ENCODE measurements at regions not wholly inside any gene's neighbourhood (a gene's known extent, or its start where the extent isn't known, plus 50 kb on each side); places are given as distances from the start of the nearest gene placed in this dataset.

DNA sequence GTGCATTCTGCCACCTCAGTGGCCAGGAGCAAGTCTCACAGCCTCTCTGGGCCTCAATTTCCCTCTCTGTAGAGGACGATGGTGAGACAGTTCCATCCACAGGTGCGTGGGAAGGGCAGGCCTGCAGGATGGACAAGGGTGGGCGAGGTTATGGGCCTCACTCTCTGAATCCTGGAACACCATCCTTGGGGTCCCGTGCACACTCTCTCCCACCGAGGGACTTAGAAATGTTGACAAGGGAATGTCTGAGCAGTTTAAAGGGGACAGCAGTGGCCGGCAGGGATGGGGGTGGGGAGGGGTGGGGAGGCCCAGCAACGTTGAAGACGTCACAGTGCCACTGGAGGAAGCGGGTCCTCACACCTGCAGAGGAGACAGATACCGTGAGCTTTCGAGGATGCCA is 111.5 kb downstream of the FOXL3 start:
- POLR2A ChIA-PET: no interaction called here
- CTCF ChIA-PET: no interaction called here
- Histone ChIP-seq H3K27ac (ENCODE audit: low read depth, low read length) (no peak overlapping the region), H3K4me3 (ENCODE audit: low read length) (no peak overlapping the region), H3K36me3 (ENCODE audit: insufficient read depth, low read length) (no peaks in the 10 kb centered on the region), H3K9me3 (ENCODE audit: low read length) (no peaks in the 10 kb centered on the region), H3K27me3 (ENCODE audit: insufficient read depth, low read length, poor library complexity, severe bottlenecking) (no peaks in the 10 kb centered on the region), H3K4me1 (ENCODE audit: insufficient read depth, low read length) (no peaks in the 10 kb centered on the region)
- Mint-ChIP-seq H3K9me3 (peaks cover 15 to 34% (median 28%) of the 10 kb centered on the region in 5 donors), H3K27ac (no peak overlapping the region), H3K36me3 (peaks cover 0 to 22% (median 3%) of the 10 kb centered on the region in 3 donors), H3K4me1 (no peaks in the 10 kb centered on the region), H3K4me3 (no peak overlapping the region), H3K27me3 (peaks cover 25 to 42% of the 10 kb centered on the region in 2 donors)
- no peak for DNase-seq

DNA sequence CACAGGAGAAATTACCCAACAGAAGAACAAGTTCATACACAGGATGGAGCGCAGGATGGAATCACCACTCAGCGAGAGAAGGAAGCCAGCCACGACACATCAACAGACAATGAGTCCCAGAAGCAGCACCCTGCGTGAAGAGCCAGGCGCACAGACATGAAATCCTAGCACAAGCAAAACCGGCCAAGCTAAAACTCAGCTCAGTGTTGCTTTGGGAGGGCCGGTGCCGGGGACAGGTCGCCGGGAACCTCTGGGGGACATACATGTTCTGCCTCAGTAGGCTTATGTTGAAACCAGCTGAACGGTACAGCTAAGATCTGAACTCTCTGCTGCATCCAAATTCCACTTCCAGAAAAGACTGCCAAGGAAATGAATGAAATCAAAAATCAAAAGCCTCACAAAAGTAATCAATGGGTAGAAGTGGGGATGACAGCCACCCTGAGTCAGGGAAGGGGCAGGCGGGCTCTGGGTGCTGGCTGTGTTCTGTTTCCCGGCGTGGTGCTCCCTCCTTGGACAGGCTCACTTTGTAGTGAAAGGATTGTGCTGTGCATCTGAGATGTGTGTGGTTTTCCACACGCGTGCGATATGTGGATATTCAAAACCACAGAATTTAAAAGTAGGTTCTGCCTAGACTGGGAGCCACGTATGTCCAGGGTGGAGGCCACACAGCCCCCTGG is 114.7 kb downstream of the PDGFA start:
- H3K36me3 ChIP-seq (ENCODE audit: insufficient read depth, low read length): no peaks in the 10 kb centered on the region
- POLR2A ChIA-PET: no interaction called here
- no peaks in the 10 kb centered on the region for H3K36me3 Mint-ChIP-seq
- peaks cover 0 to under 1% (median 0%) of the 10 kb centered on the region in 5 donors for H3K9me3 Mint-ChIP-seq
- H3K27me3 Mint-ChIP-seq: peaks cover 14 to 44% of the 10 kb centered on the region in 2 donors
- H3K27ac ChIP-seq (ENCODE audit: low read depth, low read length): no peak overlapping the region
- H3K27me3 ChIP-seq (ENCODE audit: insufficient read depth, low read length, poor library complexity, severe bottlenecking): no peaks in the 10 kb centered on the region
- H3K4me1 ChIP-seq (ENCODE audit: insufficient read depth, low read length): no peaks in the 10 kb centered on the region
- no peak overlapping the region for H3K27ac Mint-ChIP-seq
- H3K9me3 ChIP-seq (ENCODE audit: low read length): no peaks in the 10 kb centered on the region
- no peak overlapping the region for H3K4me3 ChIP-seq (ENCODE audit: low read length)
- no peaks in the 10 kb centered on the region for H3K4me1 Mint-ChIP-seq
- CTCF ChIA-PET: no interaction called here
- H3K4me3 Mint-ChIP-seq: no peak overlapping the region
- peak in 1 of 5 donors; percentile 40 for DNase-seq

DNA sequence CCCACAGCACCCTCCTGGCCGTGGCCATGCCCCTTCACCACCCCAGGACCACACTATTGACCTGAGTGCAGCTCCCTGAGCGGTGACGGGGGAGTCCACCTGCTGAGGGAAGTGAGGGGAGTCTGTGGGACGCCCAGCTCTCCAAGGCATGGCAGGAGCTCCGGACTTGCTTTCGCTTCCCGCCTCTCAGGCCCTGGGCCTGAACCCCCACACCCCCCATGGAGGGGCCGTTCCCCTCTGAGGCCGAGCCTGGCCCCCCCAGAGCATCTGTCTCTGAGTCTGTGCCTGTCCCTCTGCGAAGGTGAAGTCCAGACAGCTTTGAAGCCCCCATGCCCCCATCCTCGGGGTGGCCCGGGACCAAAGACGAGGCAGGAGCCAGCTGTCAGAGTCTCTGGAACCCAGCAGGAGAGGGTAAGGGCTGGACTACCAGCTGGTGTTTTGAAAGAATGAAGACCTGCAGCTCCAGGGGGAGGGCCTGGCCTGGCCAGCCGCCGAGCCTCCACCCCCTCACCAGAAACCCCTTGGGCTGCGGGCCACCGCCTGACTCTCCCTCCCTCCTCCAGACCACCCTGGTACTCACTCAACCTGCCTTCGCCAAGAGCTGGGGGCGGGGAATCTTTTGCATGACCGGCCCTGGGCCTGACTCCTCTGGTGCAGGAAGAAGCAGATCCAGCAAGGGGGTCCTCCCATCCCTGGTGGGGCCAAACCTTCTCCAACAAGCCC is 114.0 kb downstream of the PDGFA start:
- CTCF ChIA-PET: no interaction called here
- Mint-ChIP-seq H3K27ac (no peak overlapping the region), H3K9me3 (no peaks in the 10 kb centered on the region), H3K27me3 (peaks cover 13 to 38% of the 10 kb centered on the region in 2 donors), H3K4me3 (no peak overlapping the region), H3K36me3 (no peaks in the 10 kb centered on the region), H3K4me1 (no peaks in the 10 kb centered on the region)
- Histone ChIP-seq H3K9me3 (ENCODE audit: low read length) (no peaks in the 10 kb centered on the region), H3K27ac (ENCODE audit: low read depth, low read length) (no peak overlapping the region), H3K4me1 (ENCODE audit: insufficient read depth, low read length) (no peaks in the 10 kb centered on the region), H3K27me3 (ENCODE audit: insufficient read depth, low read length, poor library complexity, severe bottlenecking) (no peaks in the 10 kb centered on the region), H3K36me3 (ENCODE audit: insufficient read depth, low read length) (no peaks in the 10 kb centered on the region), H3K4me3 (ENCODE audit: low read length) (no peak overlapping the region)
- POLR2A ChIA-PET: no interaction called here
- DNase-seq: peak in 1 of 5 donors; percentile 31

DNA sequence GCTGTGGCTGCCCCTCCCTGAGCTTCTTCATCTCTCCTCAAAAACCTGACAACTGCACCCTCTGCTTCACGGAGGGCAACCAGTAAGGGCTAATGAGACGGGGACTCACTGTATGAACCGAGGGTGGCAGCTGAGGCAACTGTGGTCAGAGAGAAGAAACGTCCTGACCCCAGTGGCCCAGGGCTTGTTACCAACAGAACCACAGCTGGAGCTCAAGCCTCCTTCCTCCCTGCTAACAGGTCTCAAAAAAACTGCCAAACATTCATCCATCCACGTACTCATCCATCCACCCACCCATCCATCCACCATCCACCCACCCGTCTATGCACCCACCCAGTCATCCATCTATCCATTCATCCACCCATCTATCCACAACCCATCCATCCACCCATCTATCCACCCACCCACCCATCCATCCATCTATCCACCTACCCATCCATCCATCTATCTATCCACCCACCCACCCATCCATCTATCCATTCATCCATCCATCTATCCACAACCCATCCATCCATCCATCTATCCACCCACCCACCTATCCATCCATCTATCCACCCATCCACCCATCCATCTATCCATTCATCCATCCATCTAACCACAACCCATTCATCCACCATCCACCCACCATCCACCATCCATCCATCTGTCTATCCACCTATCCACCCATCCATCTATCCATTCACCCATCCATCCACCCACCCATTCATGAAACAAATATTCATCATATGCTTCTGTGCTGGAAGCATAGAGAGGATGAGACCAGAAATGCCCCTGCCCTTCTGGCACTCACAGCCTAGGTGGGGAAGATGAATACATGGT is 111.7 kb downstream of the PDGFA start:
- peaks cover 13 to 28% of the 10 kb centered on the region in 2 donors for H3K27me3 Mint-ChIP-seq
- H3K27me3 ChIP-seq (ENCODE audit: insufficient read depth, low read length, poor library complexity, severe bottlenecking): no peaks in the 10 kb centered on the region
- H3K4me3 Mint-ChIP-seq: no peak overlapping the region
- DNase-seq: peak in 1 of 5 donors; percentile 35
- H3K9me3 Mint-ChIP-seq: no peaks in the 10 kb centered on the region
- H3K36me3 Mint-ChIP-seq: no peaks in the 10 kb centered on the region
- no peaks in the 10 kb centered on the region for H3K9me3 ChIP-seq (ENCODE audit: low read length)
- H3K4me3 ChIP-seq (ENCODE audit: low read length): no peak overlapping the region
- POLR2A ChIA-PET: no interaction called here
- no peaks in the 10 kb centered on the region for H3K36me3 ChIP-seq (ENCODE audit: insufficient read depth, low read length)
- peak overlapping the region in 2 of 8 donors; percentile 7 to 50 for H3K27ac Mint-ChIP-seq
- H3K27ac ChIP-seq (ENCODE audit: low read depth, low read length): no peak overlapping the region
- CTCF ChIA-PET: no interaction called here
- no peaks in the 10 kb centered on the region for H3K4me1 Mint-ChIP-seq
- no peaks in the 10 kb centered on the region for H3K4me1 ChIP-seq (ENCODE audit: insufficient read depth, low read length)

DNA sequence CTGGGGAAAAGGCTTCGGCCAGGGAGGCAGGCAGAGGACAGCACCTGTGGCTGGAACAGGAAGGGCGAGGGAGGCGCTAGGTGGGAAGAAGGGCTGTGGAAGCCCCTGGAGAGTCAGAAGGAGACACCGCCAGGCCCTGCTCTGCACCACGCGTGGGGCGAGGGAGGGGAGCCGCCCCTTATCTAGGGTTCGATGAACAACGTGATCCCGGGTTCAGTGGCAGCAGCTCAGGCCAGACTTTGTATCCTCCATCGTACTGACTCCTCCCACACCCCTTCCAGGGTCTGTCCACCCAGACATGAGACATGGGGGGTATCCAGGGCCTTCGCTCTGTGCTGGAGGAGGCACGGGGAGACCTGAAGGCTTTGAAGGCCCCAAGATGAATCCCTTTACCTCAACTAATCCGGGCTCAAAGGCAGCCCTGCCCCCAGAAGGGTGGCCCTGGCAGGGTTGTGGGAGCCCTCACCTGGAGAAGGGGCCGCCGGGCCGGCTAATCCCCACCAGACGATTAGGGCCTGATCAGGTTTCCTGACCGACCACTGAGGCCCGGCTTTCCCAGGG is 110.8 kb downstream of the PDGFA start:
- POLR2A ChIA-PET: no interaction called here
- DNase-seq: peak in 1 of 5 donors; percentile 33

DNA sequence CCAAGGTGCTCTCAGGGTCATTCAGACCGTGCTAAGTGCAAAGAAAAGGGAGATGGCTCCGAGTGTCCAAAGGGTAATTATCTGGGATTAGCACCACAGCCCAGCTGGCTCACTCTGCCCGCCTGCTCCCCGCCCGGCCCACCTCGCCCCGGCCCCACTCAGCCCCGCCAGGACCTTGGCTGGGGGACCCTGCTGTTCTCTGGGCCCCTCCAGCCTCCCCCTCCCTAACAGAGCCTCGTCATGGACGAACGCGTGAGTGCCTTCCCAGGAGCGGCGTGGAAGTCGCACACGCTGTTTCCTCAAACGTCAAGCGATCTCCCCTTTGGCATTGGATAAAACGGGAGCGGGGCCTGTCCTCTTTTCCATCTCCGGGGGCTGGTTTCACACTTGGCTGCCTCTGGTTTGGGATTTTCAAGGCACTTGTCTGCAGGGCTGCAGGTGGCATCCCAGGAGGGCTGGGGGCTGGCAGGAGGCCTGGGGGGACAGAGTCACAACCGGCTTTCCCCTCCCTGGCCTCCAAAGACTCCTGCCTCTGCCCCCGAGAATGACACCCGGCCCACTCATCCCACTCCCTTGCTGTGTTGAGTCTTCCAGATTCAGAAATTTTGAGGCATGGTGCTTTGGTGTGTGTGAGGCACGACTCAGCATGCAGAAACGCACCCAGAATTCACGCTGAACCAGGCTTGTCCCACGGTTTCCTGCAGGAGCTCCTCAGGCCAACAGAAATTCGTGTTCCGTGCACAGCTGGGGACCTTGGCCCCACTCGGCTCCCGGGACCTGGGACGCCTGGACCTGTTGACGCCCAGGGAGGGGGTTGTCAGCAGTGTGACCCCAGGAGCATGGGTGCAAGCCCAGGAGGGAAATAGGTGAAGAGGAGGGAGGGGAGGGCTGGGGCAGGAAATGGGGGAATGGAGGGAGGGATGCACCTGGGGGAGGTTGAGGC is 110.0 kb downstream of the PDGFA start:
- H3K9me3 ChIP-seq (ENCODE audit: low read length): no peaks in the 10 kb centered on the region
- POLR2A ChIA-PET: no interaction called here
- H3K4me1 ChIP-seq (ENCODE audit: insufficient read depth, low read length): no peaks in the 10 kb centered on the region
- CTCF ChIA-PET: no interaction called here
- peak in 1 of 5 donors; percentile 36 for DNase-seq
- H3K27ac ChIP-seq (ENCODE audit: low read depth, low read length): no peak overlapping the region
- Mint-ChIP-seq H3K36me3 (no peaks in the 10 kb centered on the region), H3K9me3 (no peaks in the 10 kb centered on the region), H3K4me3 (no peak overlapping the region), H3K27ac (no peak overlapping the region), H3K4me1 (no peaks in the 10 kb centered on the region), H3K27me3 (peaks cover 13 to 27% of the 10 kb centered on the region in 2 donors)
- H3K4me3 ChIP-seq (ENCODE audit: low read length): no peak overlapping the region
- no peaks in the 10 kb centered on the region for H3K36me3 ChIP-seq (ENCODE audit: insufficient read depth, low read length)
- no peaks in the 10 kb centered on the region for H3K27me3 ChIP-seq (ENCODE audit: insufficient read depth, low read length, poor library complexity, severe bottlenecking)

More for the DNA sequence above, 110.8 kb downstream of the PDGFA start:
- Mint-ChIP-seq H3K27ac (peak overlapping the region in 1 of 8 donors; percentile 75), H3K27me3 (peaks cover 13 to 28% of the 10 kb centered on the region in 2 donors), H3K9me3 (no peaks in the 10 kb centered on the region), H3K36me3 (no peaks in the 10 kb centered on the region), H3K4me3 (no peak overlapping the region), H3K4me1 (no peaks in the 10 kb centered on the region)
- no peaks in the 10 kb centered on the region for H3K4me1 ChIP-seq (ENCODE audit: insufficient read depth, low read length)
- no peak overlapping the region for H3K27ac ChIP-seq (ENCODE audit: low read depth, low read length)
- H3K4me3 ChIP-seq (ENCODE audit: low read length): no peak overlapping the region
- CTCF ChIA-PET: no interaction called here
- H3K9me3 ChIP-seq (ENCODE audit: low read length): no peaks in the 10 kb centered on the region
- no peaks in the 10 kb centered on the region for H3K36me3 ChIP-seq (ENCODE audit: insufficient read depth, low read length)
- no peaks in the 10 kb centered on the region for H3K27me3 ChIP-seq (ENCODE audit: insufficient read depth, low read length, poor library complexity, severe bottlenecking)

DNA sequence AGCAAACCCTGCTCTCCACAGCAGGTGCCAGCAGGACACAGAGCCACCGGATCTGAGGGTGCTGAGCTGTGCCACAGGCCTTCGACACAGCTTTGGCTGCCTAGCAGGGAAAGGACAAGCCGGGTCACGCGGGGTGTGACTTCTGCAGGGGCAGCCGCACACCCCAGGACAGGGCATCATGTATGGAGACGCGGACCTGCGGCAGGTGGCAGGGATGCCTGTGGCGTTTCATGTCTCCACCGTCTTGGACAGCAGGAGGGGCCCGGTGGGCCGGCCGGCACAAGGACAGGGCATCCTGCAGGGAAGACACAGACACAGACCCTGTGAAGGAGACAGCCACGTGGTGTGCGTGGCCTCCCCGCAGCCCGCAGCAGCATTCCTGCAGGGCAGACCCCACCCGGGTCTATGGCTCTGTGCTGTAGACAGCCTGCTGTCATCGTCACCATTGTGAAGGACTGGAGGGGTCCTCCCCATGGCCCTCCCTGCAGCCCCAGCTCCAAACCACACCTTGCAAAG is 109.2 kb downstream of the PDGFA start:
- POLR2A ChIA-PET: no interaction called here
- CTCF ChIA-PET: no interaction called here
- Mint-ChIP-seq H3K9me3 (no peaks in the 10 kb centered on the region), H3K36me3 (no peaks in the 10 kb centered on the region), H3K4me3 (no peak overlapping the region), H3K4me1 (no peaks in the 10 kb centered on the region), H3K27ac (no peak overlapping the region), H3K27me3 (peaks cover 6 to 20% of the 10 kb centered on the region in 2 donors)
- Histone ChIP-seq H3K27ac (ENCODE audit: low read depth, low read length) (no peak overlapping the region), H3K9me3 (ENCODE audit: low read length) (no peaks in the 10 kb centered on the region), H3K27me3 (ENCODE audit: insufficient read depth, low read length, poor library complexity, severe bottlenecking) (no peaks in the 10 kb centered on the region), H3K4me1 (ENCODE audit: insufficient read depth, low read length) (no peaks in the 10 kb centered on the region), H3K4me3 (ENCODE audit: low read length) (no peak overlapping the region), H3K36me3 (ENCODE audit: insufficient read depth, low read length) (no peaks in the 10 kb centered on the region)
- peak in 1 of 5 donors; percentile 39 for DNase-seq
